SH-SY5Y (cell line): ENCODE measurements at regions not wholly inside any gene's neighbourhood (a gene's known extent, or its start where the extent isn't known, plus 50 kb on each side); places are given as distances from the start of the nearest gene placed in this dataset.

Experiments used
- GATA2 ChIP-seq: IDR thresholded peaks from 2 replicates; pipeline ENCODE4 v1.6.1; 2011; ENCODE audit warnings: mild to moderate bottlenecking, low read depth, low read length
- GATA3 ChIP-seq: IDR thresholded peaks from 2 replicates; pipeline ENCODE4 v1.6.1; 2011; ENCODE audit warnings: low read depth, mild to moderate bottlenecking, low read length, moderate library complexity

- TF ChIP-seq GATA2 (no peak), GATA3 (no peak)
Measured at GRCh38 chr9:20252778-20253177, 369.5 kb downstream of the MLLT3 start.
